ENCODE measurements at regions not wholly inside any gene's neighbourhood (a gene's known extent, or its start where the extent isn't known, plus 50 kb on each side); places are given as distances from the start of the nearest gene placed in this dataset.

- H3K4me1 Mint-ChIP-seq: no peaks in the 10 kb centered on the region
- H3K9me3 Mint-ChIP-seq: peaks cover 4% of the 10 kb centered on the region
- ATAC-seq: no peak
- no peak for DNase-seq
- no peaks in the 10 kb centered on the region for H3K27me3 Mint-ChIP-seq
- H3K4me3 Mint-ChIP-seq: no peak overlapping the region
- no peaks in the 10 kb centered on the region for H3K36me3 Mint-ChIP-seq (ENCODE audit: low read depth)
- no peak overlapping the region for H3K27ac Mint-ChIP-seq
Measured at GRCh38 chr2:117087535-117088291, 726.8 kb upstream of the DDX18 start.

DNA sequence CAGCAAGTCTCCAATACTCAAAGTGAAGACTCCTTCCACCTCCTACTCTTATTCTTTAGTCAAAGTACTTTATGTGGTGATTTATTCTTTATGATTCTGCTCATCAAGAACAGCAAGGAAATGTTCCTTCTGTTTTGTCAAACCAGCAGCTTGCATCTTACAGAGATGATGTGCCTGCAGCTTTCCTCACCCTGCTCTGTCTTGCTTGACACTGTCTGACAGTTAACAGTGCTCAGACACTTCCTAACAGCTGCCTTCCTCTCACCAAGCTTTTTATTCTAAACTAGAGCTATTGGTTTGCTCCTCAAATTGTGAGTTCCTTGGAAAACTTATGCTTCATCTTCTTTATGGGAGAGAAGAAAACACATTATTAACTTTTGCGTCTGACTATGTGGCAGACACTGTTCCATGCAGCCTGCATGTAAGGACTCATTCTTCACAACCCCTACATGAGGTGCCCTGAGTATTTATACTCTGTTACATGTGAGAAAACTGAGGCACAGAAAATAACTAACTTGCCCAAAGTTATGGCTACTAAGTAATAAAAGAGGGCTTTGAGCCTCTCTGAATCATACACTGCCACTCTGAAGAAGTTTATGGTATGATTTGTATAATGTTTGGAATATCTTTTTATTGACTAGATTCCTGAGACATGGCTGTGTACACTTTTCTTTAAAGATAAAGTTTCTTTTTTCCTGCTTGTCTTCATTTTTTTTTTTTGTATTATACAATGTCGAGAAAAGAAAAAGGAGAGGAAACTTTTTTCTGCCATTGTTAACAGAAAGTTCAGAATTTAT, 723.3 kb upstream of the DDX18 start:
- H3K27me3 Mint-ChIP-seq: no peaks in the 10 kb centered on the region
- DNase-seq (no peak), ATAC-seq (no peak)
- H3K9me3 Mint-ChIP-seq: peaks cover 4% of the 10 kb centered on the region
- H3K4me1 Mint-ChIP-seq: no peaks in the 10 kb centered on the region
- no peak overlapping the region for H3K27ac Mint-ChIP-seq
- H3K36me3 Mint-ChIP-seq (ENCODE audit: low read depth): no peaks in the 10 kb centered on the region
- no peak overlapping the region for H3K4me3 Mint-ChIP-seq

GRCh38 chr2:117101613-117102012, 712.9 kb upstream of the DDX18 start:
- no peaks in the 10 kb centered on the region for H3K4me1 Mint-ChIP-seq
- H3K9me3 Mint-ChIP-seq: peaks cover 19% of the 10 kb centered on the region
- no peaks in the 10 kb centered on the region for H3K36me3 Mint-ChIP-seq (ENCODE audit: low read depth)
- no peak overlapping the region for H3K27ac Mint-ChIP-seq
- DNase-seq (no peak), ATAC-seq (no peak)
- no peak overlapping the region for H3K4me3 Mint-ChIP-seq
- H3K27me3 Mint-ChIP-seq: no peaks in the 10 kb centered on the region

DNA sequence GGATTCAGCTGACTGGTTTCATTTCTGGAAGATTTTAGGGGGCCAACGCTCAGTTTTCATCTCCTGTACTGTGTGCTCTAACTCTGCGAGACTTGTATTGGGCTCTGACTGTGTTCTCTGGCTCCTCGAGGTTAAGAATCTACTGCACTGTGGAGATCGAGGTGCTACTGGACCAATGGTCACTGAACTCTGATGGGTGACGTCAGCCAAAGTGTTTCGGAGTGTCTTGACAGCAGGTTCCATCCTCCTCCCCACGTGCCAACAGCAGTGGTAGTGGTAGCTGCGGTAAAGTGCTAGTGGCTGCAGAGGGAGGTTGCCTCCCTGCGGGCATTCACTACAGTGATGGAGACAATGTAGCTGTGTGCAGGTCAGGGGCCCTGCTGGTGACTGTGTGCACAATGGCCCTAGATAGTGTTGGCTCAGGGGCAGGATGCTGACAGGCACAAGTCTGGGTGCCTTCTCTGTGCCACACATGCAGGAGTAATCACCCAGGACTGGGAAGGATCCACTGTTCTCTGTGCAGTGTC, 705.7 kb upstream of the DDX18 start:
- Mint-ChIP-seq H3K9me3 (peaks cover 24% of the 10 kb centered on the region), H3K4me3 (no peak overlapping the region)

DNA sequence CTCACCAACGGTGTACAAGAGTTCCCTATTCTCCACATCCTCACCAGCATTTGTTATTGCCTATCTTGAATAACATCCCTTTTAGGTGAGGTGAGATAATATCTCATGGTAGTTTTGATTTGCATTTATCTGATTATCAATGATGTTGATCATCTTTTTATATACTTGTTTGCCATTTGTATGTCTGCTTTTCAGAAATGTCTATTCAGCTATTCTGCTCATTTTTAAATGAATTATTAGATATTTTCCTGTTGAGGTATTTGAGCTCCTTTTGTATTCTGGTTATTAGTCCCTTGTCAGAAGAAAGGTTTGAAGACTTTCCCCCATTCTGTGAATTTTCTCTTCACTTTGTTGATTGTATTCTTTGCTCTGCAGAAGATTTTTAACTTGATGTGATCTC, 695.5 kb upstream of the DDX18 start:
- ATAC-seq (no peak), DNase-seq (no peak)
- no peaks in the 10 kb centered on the region for H3K27me3 Mint-ChIP-seq
- no peaks in the 10 kb centered on the region for H3K36me3 Mint-ChIP-seq (ENCODE audit: low read depth)
- H3K9me3 Mint-ChIP-seq: peaks cover 11% of the 10 kb centered on the region
- H3K4me3 Mint-ChIP-seq: no peak overlapping the region
- no peak overlapping the region for H3K27ac Mint-ChIP-seq
- no peaks in the 10 kb centered on the region for H3K4me1 Mint-ChIP-seq

More for the DNA sequence above, 705.7 kb upstream of the DDX18 start:
- no peaks in the 10 kb centered on the region for H3K27me3 Mint-ChIP-seq
- H3K27ac Mint-ChIP-seq: no peak overlapping the region
- DNase-seq: no peak
- no peaks in the 10 kb centered on the region for H3K4me1 Mint-ChIP-seq
- no peaks in the 10 kb centered on the region for H3K36me3 Mint-ChIP-seq (ENCODE audit: low read depth)
- no peak for ATAC-seq

DNA sequence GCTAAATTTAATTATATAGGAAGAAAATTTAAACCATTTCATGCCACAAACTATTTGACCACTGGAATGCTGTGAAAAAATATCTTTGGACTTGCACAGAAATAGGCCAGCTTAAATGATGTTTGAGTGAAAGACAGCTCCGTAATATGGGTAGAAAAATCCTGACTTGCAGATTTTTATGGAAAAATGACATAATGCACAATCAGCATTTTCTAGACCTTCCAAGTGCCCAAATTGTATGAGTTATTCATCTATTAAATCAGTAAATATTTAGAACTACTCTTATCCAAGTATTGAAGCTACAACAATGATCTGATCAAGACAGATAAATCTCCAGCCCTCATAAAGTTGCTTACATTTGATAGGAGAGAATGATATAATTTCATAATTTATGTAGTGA, 691.1 kb upstream of the DDX18 start:
- Mint-ChIP-seq H3K4me1 (no peaks in the 10 kb centered on the region), H3K27me3 (no peaks in the 10 kb centered on the region), H3K36me3 (ENCODE audit: low read depth) (no peaks in the 10 kb centered on the region), H3K4me3 (no peak overlapping the region), H3K9me3 (peaks cover 10% of the 10 kb centered on the region), H3K27ac (no peak overlapping the region)
- DNase-seq (no peak), ATAC-seq (no peak)

- H3K36me3 Mint-ChIP-seq (ENCODE audit: low read depth): no peaks in the 10 kb centered on the region
- no peaks in the 10 kb centered on the region for H3K27me3 Mint-ChIP-seq
- H3K27ac Mint-ChIP-seq: no peak overlapping the region
- H3K4me3 Mint-ChIP-seq: no peak overlapping the region
- DNase-seq: no peak
- no peaks in the 10 kb centered on the region for H3K4me1 Mint-ChIP-seq
- no peak for ATAC-seq
- peaks cover 5% of the 10 kb centered on the region for H3K9me3 Mint-ChIP-seq
Measured at GRCh38 chr2:117126656-117127055, 687.8 kb upstream of the DDX18 start.

DNA sequence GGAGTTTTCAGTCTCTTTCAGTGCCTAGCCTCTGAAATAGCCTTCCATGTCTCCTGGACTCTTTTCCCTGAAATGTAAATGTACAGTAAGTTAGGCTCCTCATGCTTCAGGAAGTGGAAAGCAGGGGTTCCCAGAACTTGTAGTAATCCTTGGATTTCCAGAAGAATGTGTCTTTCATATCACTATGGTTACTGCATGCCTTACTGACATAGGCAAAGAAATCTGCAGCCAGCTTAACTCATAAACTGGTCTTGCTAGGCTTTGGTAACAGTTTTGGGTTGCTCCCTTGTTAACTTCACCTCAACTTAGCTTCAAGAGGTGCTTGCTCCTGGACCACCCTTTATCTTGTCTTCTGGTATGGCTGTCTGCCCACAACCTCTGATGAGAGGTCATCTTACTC, 686.8 kb upstream of the DDX18 start:
- Mint-ChIP-seq H3K36me3 (ENCODE audit: low read depth) (no peaks in the 10 kb centered on the region), H3K27ac (no peak overlapping the region), H3K27me3 (no peaks in the 10 kb centered on the region), H3K9me3 (peaks cover 5% of the 10 kb centered on the region), H3K4me1 (no peaks in the 10 kb centered on the region), H3K4me3 (no peak overlapping the region)
- DNase-seq: no peak
- no peak for ATAC-seq

DNA sequence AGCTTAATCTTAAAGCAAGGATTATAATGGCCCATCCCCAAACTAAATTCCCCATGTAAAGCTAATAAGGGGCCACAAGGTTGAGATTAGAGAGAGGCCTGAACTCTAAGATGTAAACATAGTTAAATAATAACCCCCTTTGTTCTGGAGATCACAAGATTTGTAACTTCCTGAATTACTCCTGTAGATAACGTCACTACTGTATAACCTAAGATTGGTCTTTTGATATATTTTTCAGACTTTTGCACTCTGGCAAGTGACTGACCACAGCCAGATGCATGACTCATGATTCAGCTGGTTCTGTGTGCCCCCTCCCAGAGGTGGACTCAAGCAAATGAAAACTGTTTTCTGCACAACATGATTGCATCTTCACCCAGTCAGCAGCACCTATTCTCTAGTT, 686.0 kb upstream of the DDX18 start:
- no peak overlapping the region for H3K4me3 Mint-ChIP-seq
- no peaks in the 10 kb centered on the region for H3K27me3 Mint-ChIP-seq
- no peaks in the 10 kb centered on the region for H3K4me1 Mint-ChIP-seq
- H3K27ac Mint-ChIP-seq: no peak overlapping the region
- no peaks in the 10 kb centered on the region for H3K36me3 Mint-ChIP-seq (ENCODE audit: low read depth)
- DNase-seq: no peak
- peaks cover 5% of the 10 kb centered on the region for H3K9me3 Mint-ChIP-seq
- ATAC-seq: no peak

- Mint-ChIP-seq H3K27ac (no peak overlapping the region), H3K9me3 (peaks cover 9% of the 10 kb centered on the region), H3K4me1 (no peaks in the 10 kb centered on the region), H3K36me3 (ENCODE audit: low read depth) (no peaks in the 10 kb centered on the region), H3K4me3 (no peak overlapping the region), H3K27me3 (no peaks in the 10 kb centered on the region)
- ATAC-seq: no peak
- DNase-seq: no peak
Measured at GRCh38 chr2:117137371-117137770, 677.1 kb upstream of the DDX18 start.

DNA sequence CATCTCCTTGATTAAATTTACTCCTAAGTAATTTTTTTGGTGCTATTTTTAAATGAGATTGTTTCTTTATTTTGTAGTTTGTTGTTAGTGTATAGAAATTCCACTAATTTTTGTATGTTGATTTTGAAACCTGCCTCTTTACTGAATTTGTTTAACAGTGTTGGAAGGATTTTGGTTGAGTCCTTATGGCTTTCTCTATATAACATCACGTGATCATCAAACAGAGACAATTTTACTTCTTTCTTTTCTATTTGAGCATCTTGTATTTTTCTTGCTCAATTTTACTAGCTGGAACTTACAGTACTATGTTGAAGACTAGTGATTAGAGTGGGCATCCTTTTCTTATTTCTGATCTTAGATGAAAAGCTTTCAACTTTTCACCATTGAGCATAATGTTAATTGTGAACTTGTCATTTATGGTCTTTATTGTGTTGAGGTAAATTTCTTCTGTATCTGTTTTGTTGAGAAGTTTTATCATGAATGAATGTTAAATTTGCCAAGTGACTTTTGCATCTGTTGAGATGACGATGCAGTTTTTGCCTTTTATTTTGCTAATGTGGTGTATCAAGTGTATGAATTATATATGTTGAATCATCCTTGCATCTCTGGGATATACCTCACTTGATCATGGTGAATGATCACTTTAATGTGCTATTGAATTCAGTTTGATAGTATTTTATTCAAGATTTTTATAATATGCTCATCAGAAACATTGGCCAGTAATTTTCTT, 645.3 kb upstream of the DDX18 start:
- Mint-ChIP-seq H3K4me1 (no peaks in the 10 kb centered on the region), H3K36me3 (ENCODE audit: low read depth) (no peaks in the 10 kb centered on the region), H3K4me3 (no peak overlapping the region), H3K9me3 (peaks cover 29% of the 10 kb centered on the region), H3K27ac (no peak overlapping the region), H3K27me3 (no peaks in the 10 kb centered on the region)
- DNase-seq (no peak), ATAC-seq (no peak)

DNA sequence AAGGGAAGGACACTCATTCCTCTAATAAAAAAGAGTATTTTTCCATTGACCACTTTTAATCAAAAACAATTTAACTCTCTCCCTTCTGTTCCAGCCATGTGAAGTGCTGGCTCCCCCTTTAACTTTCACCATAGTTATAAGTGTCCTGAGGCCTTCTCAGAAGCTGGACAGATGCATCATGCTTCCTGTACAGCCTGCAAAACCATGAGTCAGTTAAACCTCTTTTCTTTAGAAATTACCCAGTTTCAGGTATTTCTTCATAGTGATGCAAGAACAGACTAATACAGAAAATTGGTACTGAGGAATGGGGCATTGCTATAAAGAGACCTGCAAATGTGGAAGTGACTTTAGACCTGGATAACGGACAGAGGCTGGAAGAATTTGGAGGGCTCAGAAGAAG, 643.6 kb upstream of the DDX18 start:
- DNase-seq: no peak
- H3K27ac Mint-ChIP-seq: no peak overlapping the region
- H3K4me1 Mint-ChIP-seq: no peaks in the 10 kb centered on the region
- H3K27me3 Mint-ChIP-seq: no peaks in the 10 kb centered on the region
- no peaks in the 10 kb centered on the region for H3K36me3 Mint-ChIP-seq (ENCODE audit: low read depth)
- no peak overlapping the region for H3K4me3 Mint-ChIP-seq
- ATAC-seq: no peak
- peaks cover 29% of the 10 kb centered on the region for H3K9me3 Mint-ChIP-seq

DNA sequence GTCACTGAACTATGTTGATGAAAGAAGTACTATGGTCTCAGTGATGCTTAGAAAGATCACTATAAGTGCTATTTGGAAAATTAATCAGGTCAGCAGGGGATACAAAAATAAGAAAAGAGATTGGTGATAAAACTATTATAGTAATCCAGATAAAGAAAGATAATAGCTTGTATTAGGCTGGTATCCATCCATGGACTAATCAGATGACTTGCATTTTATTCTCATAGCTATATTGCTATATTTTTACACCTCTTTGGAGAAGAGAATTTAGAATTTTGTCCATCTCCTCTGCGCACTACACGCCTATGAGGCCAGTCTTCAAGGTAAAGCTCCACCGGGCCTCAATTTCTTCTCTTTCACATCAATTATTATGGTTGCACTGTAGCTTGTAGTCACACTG, 635.1 kb upstream of the DDX18 start:
- H3K9me3 Mint-ChIP-seq: peaks cover 11% of the 10 kb centered on the region
- H3K27me3 Mint-ChIP-seq: no peaks in the 10 kb centered on the region
- no peak overlapping the region for H3K4me3 Mint-ChIP-seq
- H3K36me3 Mint-ChIP-seq (ENCODE audit: low read depth): no peaks in the 10 kb centered on the region
- no peak for DNase-seq
- no peak for ATAC-seq
- no peak overlapping the region for H3K27ac Mint-ChIP-seq
- no peaks in the 10 kb centered on the region for H3K4me1 Mint-ChIP-seq

- H3K27me3 Mint-ChIP-seq: no peaks in the 10 kb centered on the region
- H3K27ac Mint-ChIP-seq: no peak overlapping the region
- no peak for DNase-seq
- H3K9me3 Mint-ChIP-seq: peaks cover 20% of the 10 kb centered on the region
- no peaks in the 10 kb centered on the region for H3K36me3 Mint-ChIP-seq (ENCODE audit: low read depth)
- no peak overlapping the region for H3K4me3 Mint-ChIP-seq
- H3K4me1 Mint-ChIP-seq: no peaks in the 10 kb centered on the region
- no peak for ATAC-seq
Measured at GRCh38 chr2:117190856-117191559, 623.5 kb upstream of the DDX18 start.
